Lung (tissue), 11 donors: ENCODE measurements at regions not wholly inside any gene's neighbourhood (a gene's known extent, or its start where the extent isn't known, plus 50 kb on each side); places are given as distances from the start of the nearest gene placed in this dataset.

Experiments
- ATAC-seq: fragments of 200-7000 bp; cut with Tn5 transposase; one replicate; pipeline ENCODE4 v1.9.1; 2020; ENCODE audit warnings: moderate number of reproducible peaks; ENCODE audit not compliant: insufficient read depth, low FRiP score
- DNase-seq, 3 donors: peaks; one replicate each; pipeline ENCODE4 v3.0.0-alpha.2; 2013 to 2017
- H3K27ac ChIP-seq, 2 donors: one replicate each; pipeline ENCODE4 v1.5.1; 2013; ENCODE audit warnings: mild to moderate bottlenecking in 2 of 2, moderate library complexity in 2 of 2, control low read depth in 1 of 2, inconsistent platforms in 1 of 2, low read depth in 1 of 2, low read length in 1 of 2
- H3K27me3 ChIP-seq, 3 donors: one replicate each; pipeline ENCODE4 v1.5.1; 2013; ENCODE audit warnings: low read length in 2 of 3; ENCODE audit not compliant: control insufficient read depth in 3 of 3, insufficient read depth in 3 of 3
- H3K36me3 ChIP-seq, 4 donors: one replicate each; pipeline ENCODE4 v1.5.1; 2013; ENCODE audit warnings: low read length in 4 of 4, mild to moderate bottlenecking in 1 of 4, moderate library complexity in 1 of 4; ENCODE audit not compliant: control insufficient read depth in 4 of 4, insufficient read depth in 4 of 4
- H3K4me1 ChIP-seq, 5 donors: one replicate each; pipeline ENCODE4 v1.5.1; 2013; ENCODE audit warnings: low read length in 5 of 5, mild to moderate bottlenecking in 2 of 5, moderate library complexity in 1 of 5; ENCODE audit not compliant: control insufficient read depth in 5 of 5, insufficient read depth in 5 of 5
- H3K4me3 ChIP-seq: one replicate; pipeline ENCODE4 v1.5.1; 2013; ENCODE audit warnings: mild to moderate bottlenecking, control low read depth, moderate library complexity
- H3K9ac ChIP-seq, 2 donors: one replicate each; pipeline ENCODE4 v1.5.1; 2013; ENCODE audit warnings: low read length in 2 of 2, control low read depth in 1 of 2; ENCODE audit not compliant: insufficient read depth in 1 of 2
- H3K9me3 ChIP-seq, 4 donors: one replicate each; pipeline ENCODE4 v1.5.1; 2013; ENCODE audit warnings: low read length in 3 of 4, mild to moderate bottlenecking in 1 of 4, moderate library complexity in 1 of 4; ENCODE audit not compliant: control insufficient read depth in 4 of 4, insufficient read depth in 3 of 4
- CTCF ChIP-seq: IDR thresholded peaks from 2 replicates; pipeline ENCODE4 v1.5.1; 2012; ENCODE audit warnings: mild to moderate bottlenecking; ENCODE audit errors: control extremely low read depth, extremely low read depth
- WGBS, 2 donors: extraction: QIAGEN DNeasy Blood & Tissue Kit; methylation state at CpG; one replicate each; pipeline ENCODE4 v1.1.7; 2013; 5-methylcytosine and 5-hydroxymethylcytosine counted together
- donor health status: control.
- donor health status: control.
- donor health status: Bipolar disorder and iron deficiency.
- donor health status: healthy.
- donor health status: DM: yes; HTN: yes; CAD: no.

- H3K9ac ChIP-seq: no peak overlapping the region
- ATAC-seq (no peak), DNase-seq (no peak)
- H3K27me3 ChIP-seq: peaks cover 0 to 4% (median 0%) of the 10 kb centered on the region in 3 donors
- no peaks in the 10 kb centered on the region for H3K9me3 ChIP-seq
- no peaks in the 10 kb centered on the region for H3K36me3 ChIP-seq
- no peak overlapping the region for H3K27ac ChIP-seq
- 95 to 96% methylated on average over 2 of the region's 2 CpGs for WGBS, 2 donors
- peaks cover 2 to 7% (median 6%) of the 10 kb centered on the region in 5 donors for H3K4me1 ChIP-seq
- no peak for TF ChIP-seq CTCF
- H3K4me3 ChIP-seq: no peak overlapping the region
Observed at GRCh38 chr14:38874721-38875120, 228.3 kb downstream of the SEC23A start.

GRCh38 chr14:38873941-38874612 is 229.0 kb downstream of the SEC23A start:
- peak; percentile 27 for ATAC-seq
- no peak overlapping the region for H3K27ac ChIP-seq
- WGBS, 2 donors: 38 to 63% methylated on average over 3 of the region's 3 CpGs
- peaks cover 2 to 7% (median 6%) of the 10 kb centered on the region in 5 donors for H3K4me1 ChIP-seq
- peaks cover 0 to 4% (median 0%) of the 10 kb centered on the region in 3 donors for H3K27me3 ChIP-seq
- DNase-seq: no peak
- no peak overlapping the region for H3K9ac ChIP-seq
- H3K4me3 ChIP-seq: no peak overlapping the region
- no peaks in the 10 kb centered on the region for H3K9me3 ChIP-seq
- no peak for TF ChIP-seq CTCF
- H3K36me3 ChIP-seq: no peaks in the 10 kb centered on the region

GRCh38 chr14:38870296-38870836 is 232.7 kb downstream of the SEC23A start:
- no peaks in the 10 kb centered on the region for H3K36me3 ChIP-seq
- H3K9ac ChIP-seq: no peak overlapping the region
- peaks cover 0 to 12% (median 0%) of the 10 kb centered on the region in 5 donors for H3K4me1 ChIP-seq
- H3K27ac ChIP-seq: no peak overlapping the region
- DNase-seq (no peak), ATAC-seq (no peak)
- WGBS, 2 donors: 81 to 93% methylated on average over 3 of the region's 3 CpGs
- no peaks in the 10 kb centered on the region for H3K27me3 ChIP-seq
- H3K9me3 ChIP-seq: peaks cover 0 to under 1% (median 0%) of the 10 kb centered on the region in 4 donors
- no peak overlapping the region for H3K4me3 ChIP-seq
- TF ChIP-seq CTCF: no peak
